ENCODE measurements at regions not wholly inside any gene's neighbourhood (a gene's known extent, or its start where the extent isn't known, plus 50 kb on each side); places are given as distances from the start of the nearest gene placed in this dataset.

GRCh38 chr18:22723773-22724172 is 209.4 kb upstream of the RBBP8 start:
- no peak for TF ChIP-seq POLR2A (IDR thresholded peaks at IDR 0.05; ENCODE audit: low read length)
- TF ChIP-seq GATA1 (IDR thresholded peaks at IDR 0.05; ENCODE audit: low read depth, low read length), result no peak

Data from erythroblast (primary cell).